H1 (cell line): ENCODE measurements at regions not wholly inside any gene's neighbourhood (a gene's known extent, or its start where the extent isn't known, plus 50 kb on each side); places are given as distances from the start of the nearest gene placed in this dataset.

Source experiments
- CTCF ChIA-PET: fragments of 300-600 bp; sonication (Branson Sonifier 250); formaldehyde crosslinking; loops from one replicate; lab custom pipeline; 2021; ENCODE audit not compliant: partially characterized antibody; lab: Charles Lee
- POLR2A ChIA-PET: fragments of 300-600 bp; sonication (Branson Sonifier 250); formaldehyde crosslinking; loops from one replicate; lab custom pipeline; 2021; ENCODE audit warnings: inconsistent platforms; ENCODE audit not compliant: partially characterized antibody; lab: Charles Lee
- DNase-seq, 2 experiments: peaks; one replicate each; pipeline versions ENCODE4 v3.0.0 to v3.0.0-alpha.2; 2010 to 2022; ENCODE audit warnings: low spot score in 2 of 2, low read depth in 1 of 2, mixed read lengths in 1 of 2
- FAIRE-seq: peaks from 2 replicates; lab custom pipeline; 2011; peaks lifted over from hg19 to GRCh38; lab: Jason Lieb, UNC
- H2AFZ ChIP-seq: 2 replicates; pipeline ENCODE4 v1.8.1; 2012; ENCODE audit warnings: low read length, inconsistent platforms
- H2AK5ac ChIP-seq: 2 replicates; pipeline ENCODE4 v1.6.1; 2013; ENCODE audit warnings: low read depth, low read length
- H2BK120ac ChIP-seq: replicated peaks from 2 replicates; pipeline ENCODE3; 2013; ENCODE audit warnings: low read depth, low read length, inconsistent platforms
- H2BK12ac ChIP-seq: 2 replicates; pipeline ENCODE4 v1.6.1; 2013; ENCODE audit warnings: low read depth, low read length
- H2BK15ac ChIP-seq: 2 replicates; pipeline ENCODE4 v1.6.1; 2013; ENCODE audit warnings: low read length
- H2BK20ac ChIP-seq: 2 replicates; pipeline ENCODE4 v1.6.1; 2013; ENCODE audit warnings: low read length
- H2BK5ac ChIP-seq: 2 replicates; pipeline ENCODE4 v1.6.1; 2013; ENCODE audit warnings: low read depth, low read length
- H3K14ac ChIP-seq: 2 replicates; pipeline ENCODE4 v1.6.1; 2013; ENCODE audit warnings: inconsistent platforms; ENCODE audit not compliant: insufficient read length
- H3K18ac ChIP-seq: 2 replicates; pipeline ENCODE4 v1.6.1; 2013; ENCODE audit warnings: low read length; ENCODE audit errors: extremely low read depth
- H3K23ac ChIP-seq: 2 replicates; pipeline ENCODE4 v1.6.1; 2013; ENCODE audit warnings: inconsistent platforms; ENCODE audit not compliant: insufficient read length
- H3K23me2 ChIP-seq: 2 replicates; pipeline ENCODE4 v1.6.1; 2013; ENCODE audit warnings: low read depth, low read length
- H3K27ac ChIP-seq: 2 replicates; pipeline ENCODE4 v1.6.1; 2011; ENCODE audit warnings: low read depth, low read length, inconsistent platforms
- H3K27me3 ChIP-seq, 4 experiments: replicated peaks in 1 of 4; 1 replicate in 1 of 4; 2 replicates in 3 of 4; pipeline versions ENCODE4 v1.6.1 to v1.8.1; 2011 to 2013; ENCODE audit warnings: low read length in 3 of 4, mild to moderate bottlenecking in 3 of 4, inconsistent platforms in 2 of 4, mixed read lengths in 2 of 4, moderate library complexity in 1 of 4; ENCODE audit not compliant: control insufficient read depth in 3 of 4, insufficient read depth in 3 of 4; ENCODE audit errors: extremely low read depth in 1 of 4
- H3K36me3 ChIP-seq, 4 experiments: 2 replicates each; pipeline versions ENCODE4 v1.6.1 to v1.8.1; 2011 to 2013; ENCODE audit warnings: mild to moderate bottlenecking in 4 of 4, low read length in 3 of 4, moderate library complexity in 2 of 4, control low read depth in 1 of 4, inconsistent platforms in 1 of 4; ENCODE audit not compliant: insufficient read depth in 4 of 4, control insufficient read depth in 2 of 4
- H3K4ac ChIP-seq: replicated peaks from 2 replicates; pipeline ENCODE3; 2013; ENCODE audit warnings: low read length, low read depth, mixed read lengths, inconsistent platforms; ENCODE audit not compliant: insufficient read length
- H3K4me1 ChIP-seq, 4 experiments: replicated peaks in 1 of 4; 1 replicate in 1 of 4; 2 replicates in 3 of 4; pipeline versions ENCODE4 v1.6.1 to v1.8.1; 2011 to 2013; ENCODE audit warnings: low read length in 3 of 4, inconsistent platforms in 2 of 4, mixed read lengths in 1 of 4; ENCODE audit not compliant: insufficient read depth in 4 of 4, control insufficient read depth in 3 of 4
- H3K4me2 ChIP-seq, 2 experiments: 2 replicates each; pipeline versions ENCODE4 v1.6.1 to v1.8.1; 2011 to 2013; ENCODE audit warnings: low read depth in 2 of 2, low read length in 2 of 2, control low read depth in 1 of 2, inconsistent platforms in 1 of 2, mild to moderate bottlenecking in 1 of 2; ENCODE audit not compliant: insufficient read depth in 1 of 2
- H3K4me3 ChIP-seq, 4 experiments: fragments of 200-600, 300-600 bp in 1 of 4; sonication (generic), shearing (Covaris generic), sonication (Bioruptor Twin) in 1 of 4; 2 replicates each; pipeline versions ENCODE4 v1.5.1 to v1.8.1; 2011 to 2016; ENCODE audit warnings: low read length in 4 of 4, low read depth in 3 of 4, control low read depth in 2 of 4, inconsistent platforms in 2 of 4, mild to moderate bottlenecking in 2 of 4, mixed read lengths in 1 of 4, moderate library complexity in 1 of 4; ENCODE audit not compliant: insufficient read depth in 2 of 4; ENCODE audit errors: extremely low read depth in 1 of 4
- H3K56ac ChIP-seq: replicated peaks from 2 replicates; pipeline ENCODE3; 2013; ENCODE audit warnings: low read depth, mild to moderate bottlenecking, mixed read lengths, low read length, inconsistent platforms; ENCODE audit not compliant: insufficient read length
- H3K79me1 ChIP-seq: 2 replicates; pipeline ENCODE4 v1.6.1; 2013; ENCODE audit warnings: low read depth, low read length, control low read depth
- H3K79me2 ChIP-seq, 2 experiments: 2 replicates each; pipeline versions ENCODE4 v1.6.1 to v1.8.1; 2012 to 2013; ENCODE audit warnings: low read length in 2 of 2, mild to moderate bottlenecking in 2 of 2, inconsistent platforms in 1 of 2; ENCODE audit not compliant: insufficient read depth in 2 of 2, control insufficient read depth in 1 of 2
- H3K9ac ChIP-seq, 4 experiments: replicated peaks in 1 of 4; 1 replicate in 1 of 4; 2 replicates in 3 of 4; pipeline versions ENCODE4 v1.6.1 to v1.8.1; 2011 to 2013; ENCODE audit warnings: low read depth in 3 of 4, low read length in 3 of 4, control low read depth in 2 of 4, mild to moderate bottlenecking in 2 of 4, moderate library complexity in 2 of 4, inconsistent platforms in 1 of 4; ENCODE audit errors: extremely low read depth in 1 of 4
- H3K9me3 ChIP-seq, 2 experiments: 2 replicates each; pipeline versions ENCODE4 v1.6.1 to v1.8.1; 2012 to 2013; ENCODE audit warnings: mild to moderate bottlenecking in 2 of 2, moderate library complexity in 2 of 2, control low read depth in 1 of 2, inconsistent platforms in 1 of 2, low read depth in 1 of 2, low read length in 1 of 2, mixed read lengths in 1 of 2; ENCODE audit not compliant: insufficient read depth in 2 of 2
- H4K20me1 ChIP-seq, 2 experiments: replicated peaks in 1 of 2; 2 replicates each; pipeline versions ENCODE3 to v1.8.1; 2011 to 2013; ENCODE audit warnings: inconsistent platforms in 2 of 2, low read length in 2 of 2, mild to moderate bottlenecking in 1 of 2; ENCODE audit not compliant: insufficient read depth in 2 of 2, control insufficient read depth in 1 of 2
- H4K5ac ChIP-seq: 2 replicates; pipeline ENCODE4 v1.6.1; 2013; ENCODE audit warnings: low read length, low read depth, mixed read lengths, inconsistent platforms; ENCODE audit not compliant: insufficient read length
- H4K8ac ChIP-seq: 2 replicates; pipeline ENCODE4 v1.8.0; 2013; ENCODE audit warnings: mild to moderate bottlenecking, moderate library complexity, low read length, inconsistent platforms; ENCODE audit not compliant: insufficient read depth; ENCODE audit errors: extremely low read depth
- H4K91ac ChIP-seq: replicated peaks from 2 replicates; pipeline ENCODE3; 2013; ENCODE audit warnings: low read length, mixed read lengths, inconsistent platforms; ENCODE audit not compliant: insufficient read length
- BACH1 ChIP-seq: IDR thresholded peaks from 2 replicates; pipeline ENCODE4 v1.6.1; 2012; ENCODE audit warnings: low read length, improper control_type of control experiment
- CTCF ChIP-seq, 3 experiments: IDR thresholded peaks; 1 replicate in 2 of 3; 2 replicates in 1 of 3; pipeline versions ENCODE4 v1.5.1 to v1.6.1; 2011; ENCODE audit warnings: low read length in 3 of 3, mild to moderate bottlenecking in 3 of 3, inconsistent platforms in 2 of 3, low read depth in 1 of 3, moderate library complexity in 1 of 3; ENCODE audit not compliant: insufficient read depth in 1 of 3; ENCODE audit errors: control extremely low read depth in 1 of 3
- EGR1 ChIP-seq: IDR thresholded peaks from 2 replicates; pipeline ENCODE4 v1.6.1; 2011; ENCODE audit warnings: low read depth, low read length, borderline replicate concordance
- GTF2F1 ChIP-seq: IDR thresholded peaks from 2 replicates; pipeline ENCODE4 v1.6.1; 2012; ENCODE audit warnings: low read depth, low read length, improper control_type of control experiment, borderline replicate concordance
- HDAC2 ChIP-seq, 2 experiments: fragments of 300-600 bp in 1 of 2; sonication (generic) in 1 of 2; IDR thresholded peaks; 2 replicates each; pipeline ENCODE4 v1.6.1; 2011 to 2012; ENCODE audit warnings: low read depth in 2 of 2, low read length in 2 of 2, mild to moderate bottlenecking in 2 of 2, moderate library complexity in 2 of 2, borderline replicate concordance in 1 of 2, inconsistent platforms in 1 of 2
- KDM5A ChIP-seq: fragments of 200-600 bp; IDR thresholded peaks from 2 replicates; pipeline ENCODE4 v1.7.1; 2012; ENCODE audit warnings: mild to moderate bottlenecking, low read length, inconsistent platforms, mixed read lengths
- TBP ChIP-seq: IDR thresholded peaks from 2 replicates; pipeline ENCODE4 v1.6.1; 2011; ENCODE audit warnings: low read depth, low read length, improper control_type of control experiment
- YY1 ChIP-seq: IDR thresholded peaks from 2 replicates; pipeline ENCODE4 v1.6.1; 2011; ENCODE audit warnings: low read depth, mild to moderate bottlenecking, low read length
- ZNF274 ChIP-seq: IDR thresholded peaks from 2 replicates; pipeline ENCODE4 v1.7.0; 2012; ENCODE audit warnings: low read length, borderline replicate concordance; ENCODE audit errors: extremely low read depth
- WGBS, 2 experiments: shearing (Covaris generic) in 1 of 2; methylation state at CpG; one replicate each; pipeline versions ENCODE4 v1.1.6 to v1.1.7; 2013 to 2015; ENCODE audit warnings: low lambda C conversion rate in 2 of 2, mixed read lengths in 2 of 2, inconsistent platforms in 1 of 2, low coverage in 1 of 2, missing lambda C conversion rate in 1 of 2; ENCODE audit not compliant: insufficient replicate concordance in 2 of 2, insufficient coverage in 1 of 2, insufficient read length in 1 of 2; ENCODE audit errors: extremely low coverage in 1 of 2, missing lambda C conversion rate in 1 of 2; 5-methylcytosine and 5-hydroxymethylcytosine counted together

GRCh38 chr6:14339711-14340584, 222.4 kb downstream of the CD83 start:
- TF ChIP-seq YY1 (no peak), TBP (no peak), HDAC2 (IDR thresholded peaks at IDR 0.05; ENCODE audit: borderline replicate concordance in 1 of 2, low read depth in 2 of 2, low read length in 2 of 2) (no peak), ZNF274 (no peak), CTCF (IDR thresholded peaks at IDR 0.05; ENCODE audit: control extremely low read depth in 1 of 3, insufficient read depth in 1 of 3, low read depth in 1 of 3, low read length in 3 of 3) (no peak), BACH1 (no peak), EGR1 (no peak), KDM5A (no peak), GTF2F1 (no peak)
- Histone ChIP-seq H4K20me1 (no peaks in the 10 kb centered on the region), H2BK15ac (0 out of 2 replicates have a peak overlapping the region, but pooled peaks have one; percentile 22), H3K4me1 (peaks cover 0 to 11% (median 3%) of the 10 kb centered on the region in 4 experiments; a peak in 2 of 7 replicates), H3K79me1 (no peaks in the 10 kb centered on the region), H3K4ac (no peak overlapping the region), H3K14ac (no peak overlapping the region), H2AFZ (no peak overlapping the region), H3K9me3 (no peaks in the 10 kb centered on the region), H2AK5ac (no peak overlapping the region), H3K9ac (no peak overlapping the region), H2BK20ac (peak overlapping the region; percentile 24; the same call in 1 of the 2 replicates), H4K8ac (no peak overlapping the region), H3K27me3 (no peaks in the 10 kb centered on the region), H3K79me2 (no peaks in the 10 kb centered on the region), H3K4me3 (no peak overlapping the region), H3K4me2 (no peak overlapping the region), H2BK5ac (peak overlapping the region; percentile 38; the same call in 1 of the 2 replicates), H4K5ac (no peak overlapping the region), H3K18ac (peak overlapping the region; percentile 57), H3K56ac (no peak overlapping the region), H2BK120ac (no peak overlapping the region), H2BK12ac (peak overlapping the region; percentile 23; the same call in 1 of the 2 replicates), H3K23me2 (no peaks in the 10 kb centered on the region), H3K36me3 (no peaks in the 10 kb centered on the region), H3K27ac (no peak overlapping the region), H3K23ac (no peak overlapping the region), H4K91ac (no peak overlapping the region)
- FAIRE-seq (no peak), DNase-seq (no peak)
- ChIA-PET CTCF (interaction anchor here (0.6 kb wide), 1 partner anchor 58 kb away, joined by 3 read pairs; no protein-coding TSS in a partner anchor), POLR2A (no interaction called here)
- 90% methylated on average over 4 of the region's 4 CpGs; no CpG with 5 or more reads in 1 of the 2 experiments for WGBS, 2 experiments
